HG03442 (cell line): ENCODE measurements at regions not wholly inside any gene's neighbourhood (a gene's known extent, or its start where the extent isn't known, plus 50 kb on each side); places are given as distances from the start of the nearest gene placed in this dataset.
A peak's percentile ranks its signal among the peaks of the same experiment; 100 is the strongest.
"Not testable (repeated sequence)": the region's sequence is repeated elsewhere in the genome, so short reads cannot be mapped to it uniquely, and the experiment has no call there.

Experiments
- ATAC-seq: cut with Tn5 transposase; IDR thresholded peaks from one replicate; pipeline ENCODE4 v1.9.1; 2021; ENCODE audit warnings: mild to moderate bottlenecking, moderate library complexity; ENCODE audit not compliant: unreplicated experiment

GRCh38 chr9:75197561-75197960, 109.2 kb downstream of the OSTF1 start:
- ATAC-seq, result no peak

GRCh38 chr9:75198436-75198835, 110.1 kb downstream of the OSTF1 start:
- no peak for ATAC-seq

- no peak for ATAC-seq
These were observed 112.7 kb downstream of the OSTF1 start for GRCh38 chr9:75200892-75201470.

GRCh38 chr9:75201480-75202209, 113.3 kb downstream of the OSTF1 start:
- no peak for ATAC-seq

- ATAC-seq, result not testable (repeated sequence)
These were observed 119.7 kb downstream of the OSTF1 start for GRCh38 chr9:75207997-75208396.

GRCh38 chr9:75210215-75210614, 121.9 kb downstream of the OSTF1 start:
- no peak for ATAC-seq

- ATAC-seq, result no peak
These were observed 125.5 kb downstream of the OSTF1 start for GRCh38 chr9:75213765-75214164.

- ATAC-seq, result no peak
These were observed 138.3 kb downstream of the OSTF1 start for GRCh38 chr9:75226403-75227139.

GRCh38 chr9:75228893-75229292, 140.6 kb downstream of the OSTF1 start:
- ATAC-seq, result no peak

GRCh38 chr9:75229605-75230332, 141.5 kb downstream of the OSTF1 start:
- no peak for ATAC-seq

- no peak for ATAC-seq
These were observed 142.2 kb downstream of the OSTF1 start for GRCh38 chr9:75230469-75230868.

GRCh38 chr9:75231167-75231566, 142.9 kb downstream of the OSTF1 start:
- ATAC-seq, result no peak

GRCh38 chr9:75233011-75233410, 144.7 kb downstream of the OSTF1 start:
- ATAC-seq, result no peak

GRCh38 chr9:75235632-75236031, 147.3 kb downstream of the OSTF1 start:
- ATAC-seq, result no peak

GRCh38 chr9:75238311-75238976, 150.1 kb downstream of the OSTF1 start:
- ATAC-seq, result peak; percentile 97

- ATAC-seq, result no peak
These were observed 150.9 kb downstream of the OSTF1 start for GRCh38 chr9:75239176-75239575.

- no peak for ATAC-seq
These were observed 154.1 kb downstream of the OSTF1 start for GRCh38 chr9:75242426-75242825.

- ATAC-seq, result no peak
These were observed 158.6 kb downstream of the OSTF1 start for GRCh38 chr9:75246949-75247348.

GRCh38 chr9:75265525-75265972, 177.2 kb downstream of the OSTF1 start:
- peak; percentile 81 for ATAC-seq

- ATAC-seq, result no peak
These were observed 180.9 kb downstream of the OSTF1 start for GRCh38 chr9:75269197-75269596.

- not testable (repeated sequence) for ATAC-seq
These were observed 184.7 kb downstream of the OSTF1 start for GRCh38 chr9:75273055-75273454.
